Loucy (cell line): ENCODE measurements at regions not wholly inside any gene's neighbourhood (a gene's known extent, or its start where the extent isn't known, plus 50 kb on each side); places are given as distances from the start of the nearest gene placed in this dataset.
"Not testable (repeated sequence)": the region's sequence is repeated elsewhere in the genome, so short reads cannot be mapped to it uniquely, and the experiment has no call there.

ENCODE experiments used
- H2AFZ ChIP-seq: fragments of 200-600 bp; sonication (generic); 2 replicates; pipeline ENCODE4 v1.6.0; 2016; ENCODE audit warnings: antibody characterized with exemption, mild to moderate bottlenecking, low read length, moderate library complexity
- H3F3A ChIP-seq: fragments of 200-600 bp; 2 replicates; pipeline ENCODE4 v1.6.0; 2016; ENCODE audit warnings: antibody characterized with exemption, low read depth, mild to moderate bottlenecking
- H3K27me3 ChIP-seq: fragments of 200-600 bp; sonication (generic); 2 replicates; pipeline ENCODE4 v1.6.1; 2014; ENCODE audit warnings: low read length, mild to moderate bottlenecking; ENCODE audit not compliant: insufficient read depth, poor library complexity, severe bottlenecking
- H3K36me3 ChIP-seq: fragments of 200-600 bp; sonication (generic); 2 replicates; pipeline ENCODE4 v1.6.1; 2016; ENCODE audit warnings: low read length; ENCODE audit not compliant: insufficient read depth
- H3K4me1 ChIP-seq: fragments of 200-600 bp; sonication (generic); 2 replicates; pipeline ENCODE4 v1.5.1; 2014; ENCODE audit warnings: low read length, mild to moderate bottlenecking; ENCODE audit not compliant: insufficient read depth, poor library complexity, severe bottlenecking
- H3K4me2 ChIP-seq: fragments of 200-600 bp; sonication (generic); 2 replicates; pipeline ENCODE4 v1.6.0; 2014; ENCODE audit warnings: antibody characterized with exemption, low read length, low read depth, mild to moderate bottlenecking; ENCODE audit not compliant: poor library complexity, severe bottlenecking
- H3K4me3 ChIP-seq: fragments of 200-600 bp; sonication (generic); 2 replicates; pipeline ENCODE4 v1.5.1; 2014; ENCODE audit warnings: low read length, mild to moderate bottlenecking, mixed read lengths; ENCODE audit not compliant: poor library complexity, severe bottlenecking
- H3K79me2 ChIP-seq: fragments of 200-600 bp; sonication (generic); 2 replicates; pipeline ENCODE4 v1.6.1; 2014; ENCODE audit warnings: low read length; ENCODE audit not compliant: insufficient read depth
- H3K9ac ChIP-seq: fragments of 200-600 bp; sonication (generic); 2 replicates; pipeline ENCODE4 v1.6.0; 2014; ENCODE audit warnings: mild to moderate bottlenecking, low read depth, low read length, moderate library complexity; ENCODE audit not compliant: poor library complexity, severe bottlenecking
- H3K9me2 ChIP-seq: fragments of 200-600 bp; sonication (generic); replicated peaks from 2 replicates; pipeline ENCODE4 v1.6.1; 2016; ENCODE audit warnings: low read depth, low read length, mixed read lengths
- H3K9me3 ChIP-seq: fragments of 200-600 bp; sonication (generic); 2 replicates; pipeline ENCODE4 v1.6.1; 2014; ENCODE audit warnings: mild to moderate bottlenecking, antibody characterized with exemption, low read length, low read depth; ENCODE audit not compliant: insufficient read depth
- H4K20me1 ChIP-seq: fragments of 200-600 bp; sonication (generic); 2 replicates; pipeline ENCODE4 v1.6.0; 2014; ENCODE audit warnings: antibody characterized with exemption, low read length, mild to moderate bottlenecking; ENCODE audit not compliant: insufficient read depth, poor library complexity, severe bottlenecking
- CTCF ChIP-seq: fragments of 200-600 bp; sonication (generic); conservative IDR thresholded peaks from 2 replicates; pipeline ENCODE4 v1.5.1; 2014; ENCODE audit warnings: mild to moderate bottlenecking, antibody characterized with exemption, low read length
- EZH2phosphoT487 ChIP-seq: fragments of 200-600 bp; IDR thresholded peaks from 2 replicates; pipeline ENCODE4 v1.6.1; 2018; ENCODE audit warnings: antibody characterized with exemption, mild to moderate bottlenecking, moderate library complexity, borderline replicate concordance

GRCh38 chrX:139167282-139167681, 363.3 kb upstream of the F9 start:
- Histone ChIP-seq H3K9me2 (no peaks in the 10 kb centered on the region), H3K4me3 (no peak overlapping the region), H3K9ac (no peak overlapping the region), H3K36me3 (no peaks in the 10 kb centered on the region), H3K9me3 (no peaks in the 10 kb centered on the region), H3K27me3 (no peaks in the 10 kb centered on the region), H2AFZ (no peak overlapping the region), H4K20me1 (no peaks in the 10 kb centered on the region), H3K79me2 (no peaks in the 10 kb centered on the region), H3K4me2 (no peak overlapping the region), H3F3A (no peaks in the 10 kb centered on the region), H3K4me1 (no peaks in the 10 kb centered on the region)
- no peak for TF ChIP-seq EZH2phosphoT487
- no peak for TF ChIP-seq CTCF

GRCh38 chrX:139158256-139158655, 372.3 kb upstream of the F9 start:
- Histone ChIP-seq H3K9ac (no peak overlapping the region), H3K79me2 (no peaks in the 10 kb centered on the region), H2AFZ (no peak overlapping the region), H3K4me3 (no peak overlapping the region), H4K20me1 (no peaks in the 10 kb centered on the region), H3K4me2 (no peak overlapping the region), H3F3A (no peaks in the 10 kb centered on the region), H3K4me1 (no peaks in the 10 kb centered on the region), H3K9me2 (no peaks in the 10 kb centered on the region), H3K27me3 (no peaks in the 10 kb centered on the region), H3K9me3 (no peaks in the 10 kb centered on the region), H3K36me3 (no peaks in the 10 kb centered on the region)
- TF ChIP-seq EZH2phosphoT487 (no peak), CTCF (no peak)

GRCh38 chrX:139156356-139156755, 374.2 kb upstream of the F9 start:
- no peaks in the 10 kb centered on the region for H3K79me2 ChIP-seq
- no peak overlapping the region for H3K4me2 ChIP-seq
- H3F3A ChIP-seq: no peaks in the 10 kb centered on the region
- no peaks in the 10 kb centered on the region for H3K27me3 ChIP-seq
- TF ChIP-seq CTCF (no peak), EZH2phosphoT487 (no peak)
- no peaks in the 10 kb centered on the region for H3K9me3 ChIP-seq
- no peaks in the 10 kb centered on the region for H3K4me1 ChIP-seq
- no peaks in the 10 kb centered on the region for H3K9me2 ChIP-seq
- no peak overlapping the region for H2AFZ ChIP-seq
- H3K36me3 ChIP-seq: no peaks in the 10 kb centered on the region
- no peak overlapping the region for H3K9ac ChIP-seq
- H4K20me1 ChIP-seq: no peaks in the 10 kb centered on the region
- H3K4me3 ChIP-seq: no peak overlapping the region

GRCh38 chrX:139146625-139147024, 383.9 kb upstream of the F9 start:
- not testable (repeated sequence) for H2AFZ ChIP-seq, H3K9ac ChIP-seq, H3K9me3 ChIP-seq, H3F3A ChIP-seq, H3K4me2 ChIP-seq, H4K20me1 ChIP-seq, H3K79me2 ChIP-seq, H3K9me2 ChIP-seq, H3K4me1 ChIP-seq, H3K36me3 ChIP-seq, H3K27me3 ChIP-seq, H3K4me3 ChIP-seq
